ENCODE measurements at regions not wholly inside any gene's neighbourhood (a gene's known extent, or its start where the extent isn't known, plus 50 kb on each side); places are given as distances from the start of the nearest gene placed in this dataset.
"Not testable (repeated sequence)": the region's sequence is repeated elsewhere in the genome, so short reads cannot be mapped to it uniquely, and the experiment has no call there.

DNA sequence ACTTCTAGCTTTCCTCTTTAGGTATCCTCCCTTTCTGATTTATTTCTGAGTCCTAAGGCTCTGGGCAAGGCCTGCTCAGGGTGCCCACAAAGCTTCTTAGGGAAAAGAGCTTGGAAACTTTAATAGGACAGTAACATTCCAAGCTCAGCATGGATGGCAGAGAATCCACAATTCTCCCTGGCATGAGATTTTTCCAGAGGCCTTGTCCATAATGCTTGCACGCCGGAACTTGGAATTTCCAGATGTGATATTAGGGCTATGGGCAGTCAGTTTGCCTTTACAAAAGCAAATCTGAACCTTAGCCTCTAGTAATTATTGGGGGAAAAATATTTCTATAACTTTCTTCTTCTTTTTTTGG, 139.0 kb upstream of the RBMS3 start:
- no peak for DNase-seq (ENCODE audit: low read depth)

DNA sequence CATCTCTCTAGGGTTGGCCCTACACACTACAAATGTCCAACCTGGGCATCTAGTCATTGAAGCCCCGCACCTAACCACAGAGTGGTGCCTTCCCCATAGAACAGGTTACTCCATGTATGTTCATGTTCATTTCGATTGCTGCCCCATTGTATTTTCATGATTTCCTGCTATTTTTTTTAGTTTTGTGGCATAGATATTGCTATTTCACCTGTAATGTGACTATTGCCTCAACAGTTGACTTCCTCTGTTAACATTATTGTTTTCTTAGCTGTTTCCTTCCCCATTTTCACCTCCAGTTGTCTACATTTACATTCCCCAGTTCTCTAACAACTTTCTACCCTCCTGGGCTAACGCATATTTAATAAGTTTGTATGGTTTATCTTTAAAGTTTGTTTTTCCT, 137.7 kb upstream of the RBMS3 start:
- DNase-seq (ENCODE audit: low read depth) = no peak

DNA sequence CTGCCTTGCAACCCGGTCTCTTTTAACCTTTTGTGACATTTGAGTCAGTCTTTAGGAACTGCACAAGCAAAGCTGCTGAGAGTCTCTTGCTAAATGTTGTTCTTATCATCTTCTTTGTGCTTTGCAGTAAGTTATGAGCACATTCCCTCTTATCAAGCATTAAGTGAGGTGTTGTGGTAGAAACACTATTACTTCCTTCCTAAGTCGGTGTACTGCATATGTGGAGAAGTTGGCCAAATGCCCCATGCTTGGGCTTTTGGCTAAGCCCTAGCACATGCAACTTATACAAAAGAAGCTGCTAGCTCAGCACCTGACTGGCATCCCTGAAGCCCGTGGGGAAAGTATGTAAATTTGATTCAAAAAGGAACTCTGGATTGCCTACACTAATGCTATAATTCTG, 136.5 kb upstream of the RBMS3 start:
- no peak for DNase-seq (ENCODE audit: low read depth)

DNA sequence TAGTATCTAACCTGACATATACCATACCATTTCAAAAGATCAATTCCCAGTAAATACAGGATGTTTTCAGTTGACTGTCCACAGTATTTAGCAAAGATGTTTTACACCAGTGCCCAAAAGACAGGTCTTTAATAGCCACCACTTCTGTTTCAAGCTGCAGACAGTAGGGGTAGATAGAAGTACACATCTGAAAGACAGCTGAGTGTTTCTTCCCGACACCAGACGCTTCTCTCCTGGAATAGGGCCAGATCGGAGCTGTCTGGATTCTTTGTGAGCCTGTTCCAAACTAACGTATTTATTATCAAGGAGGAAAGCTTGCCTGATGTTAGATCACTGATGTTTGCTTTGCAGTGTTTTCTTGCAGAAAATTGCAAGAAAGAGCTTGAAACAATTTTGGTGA, 136.1 kb upstream of the RBMS3 start:
- DNase-seq (ENCODE audit: low read depth) = no peak

DNA sequence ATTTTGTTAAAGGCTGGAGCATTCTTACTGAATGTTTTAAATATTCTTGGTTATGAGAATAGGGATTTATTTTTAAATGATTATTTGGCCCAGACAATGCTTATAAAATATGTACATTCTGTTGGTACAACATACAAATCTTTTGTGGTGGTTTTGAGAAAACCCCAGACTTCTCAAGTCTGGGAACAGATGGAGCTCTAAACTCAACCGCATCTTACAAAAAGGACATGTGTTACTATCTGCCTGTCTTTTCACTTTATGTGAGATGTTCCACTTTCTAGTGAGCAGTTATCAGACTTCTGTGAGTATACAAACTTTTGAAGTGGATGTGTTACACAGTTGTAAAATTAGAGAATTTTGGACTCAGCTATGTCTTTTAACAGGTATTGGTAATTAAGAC, 135.5 kb upstream of the RBMS3 start:
- no peak for DNase-seq (ENCODE audit: low read depth)

DNA sequence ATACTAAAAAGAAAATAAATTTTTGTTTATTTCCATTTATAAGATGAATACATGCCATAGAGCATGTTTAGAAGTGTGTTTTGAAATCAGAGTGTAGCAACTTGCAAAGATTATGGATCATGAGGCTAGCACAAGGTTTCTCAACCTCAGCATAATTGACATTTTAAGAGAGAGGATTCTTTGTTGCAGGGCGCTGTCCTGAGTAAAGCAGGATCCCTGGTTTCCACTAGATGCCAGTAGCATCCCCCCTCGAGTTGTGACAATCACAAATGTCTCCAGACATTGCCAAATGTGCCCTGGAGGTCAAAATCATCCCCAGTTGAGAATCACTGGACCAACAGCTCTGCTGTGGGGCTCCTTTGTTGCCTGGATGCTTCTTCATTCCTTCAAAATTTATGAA, 128.5 kb upstream of the RBMS3 start:
- DNase-seq (ENCODE audit: low read depth) = no peak

DNA sequence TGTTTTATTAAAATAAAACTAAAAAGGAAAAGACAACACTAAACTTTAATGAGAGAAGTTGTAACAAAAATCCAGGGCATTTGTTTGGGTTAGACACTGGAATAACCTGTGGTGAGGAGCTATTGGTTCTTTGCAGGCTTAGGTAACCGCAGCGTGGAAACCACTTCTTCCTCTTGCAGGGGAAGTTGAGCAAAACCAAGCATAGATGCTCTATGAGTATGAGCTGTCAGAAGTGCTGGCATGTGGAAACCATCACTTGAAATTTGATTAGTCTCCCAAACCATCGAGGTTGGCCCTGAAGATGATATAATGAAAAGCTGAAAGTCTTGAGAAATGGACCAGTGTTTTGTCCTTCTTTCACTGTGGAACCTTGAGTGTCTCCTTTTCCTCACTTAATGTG, 127.1 kb upstream of the RBMS3 start:
- no peak for DNase-seq (ENCODE audit: low read depth)

DNA sequence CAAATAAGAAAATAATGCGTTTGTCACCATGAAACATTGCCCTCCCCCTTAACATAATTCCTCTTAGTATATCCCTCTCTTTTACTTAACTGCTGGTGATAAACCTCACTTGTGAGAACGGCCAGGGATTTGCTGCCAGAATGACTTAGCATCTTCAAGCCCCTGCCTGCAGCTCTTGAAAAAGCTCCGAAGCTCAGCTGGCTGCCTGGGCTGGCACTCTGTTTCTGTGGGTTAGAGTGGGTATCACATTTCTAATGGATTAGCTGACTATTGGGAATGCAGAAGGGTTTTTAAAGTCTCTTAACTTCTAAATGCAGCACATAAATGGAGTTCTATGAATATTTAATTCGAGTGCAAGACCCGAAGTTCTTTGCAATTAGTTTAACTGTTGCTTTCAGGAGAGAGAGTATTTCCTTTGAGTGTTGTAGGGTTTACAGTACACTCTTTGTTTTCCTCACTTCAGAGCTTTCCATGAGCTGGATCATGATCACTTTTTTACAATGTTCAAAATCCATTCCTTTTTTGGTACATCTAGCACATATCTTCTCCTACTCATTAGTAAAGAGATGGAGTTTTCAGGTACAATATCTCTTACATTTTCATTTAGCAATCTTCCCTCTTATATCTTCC, 124.7 kb upstream of the RBMS3 start:
- no peak for DNase-seq (ENCODE audit: low read depth)

DNA sequence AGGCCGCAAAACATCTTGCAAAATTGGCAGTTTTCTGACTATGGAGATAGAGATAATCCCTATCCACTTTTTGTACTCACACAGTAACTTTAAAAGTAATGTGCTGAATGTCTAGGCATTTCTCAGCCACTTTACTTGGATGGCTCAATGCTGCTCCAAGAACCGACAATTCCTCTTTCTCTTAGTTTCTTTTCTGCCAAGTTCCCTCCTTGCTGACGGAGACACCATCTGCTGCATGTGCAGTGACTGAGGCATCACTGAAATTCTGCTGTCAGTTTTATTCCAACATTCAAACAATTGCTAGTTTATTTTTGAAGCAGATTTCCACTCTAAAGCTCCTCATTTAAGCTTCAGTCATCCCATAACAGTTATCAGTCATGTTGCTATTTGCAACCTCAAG, 116.0 kb upstream of the RBMS3 start:
- no peak for DNase-seq (ENCODE audit: low read depth)

DNA sequence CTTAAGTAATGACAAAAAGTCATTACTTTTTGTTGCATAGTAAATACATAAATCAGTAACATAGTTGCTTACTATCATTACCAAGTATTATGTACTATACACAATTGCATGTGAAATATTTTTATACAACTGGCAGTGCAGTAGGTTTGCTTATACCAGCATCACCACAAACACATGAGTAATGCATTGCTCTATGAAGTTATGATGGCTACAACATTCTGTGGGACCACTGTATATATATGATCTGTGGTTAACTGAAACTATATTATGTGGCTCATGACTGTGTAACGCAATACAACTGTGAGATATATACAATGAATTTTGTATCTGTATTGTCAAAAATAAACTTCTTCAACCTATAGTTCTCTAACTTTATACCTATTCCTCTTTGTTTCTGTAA, 113.7 kb upstream of the RBMS3 start:
- no peak for DNase-seq (ENCODE audit: low read depth)

DNA sequence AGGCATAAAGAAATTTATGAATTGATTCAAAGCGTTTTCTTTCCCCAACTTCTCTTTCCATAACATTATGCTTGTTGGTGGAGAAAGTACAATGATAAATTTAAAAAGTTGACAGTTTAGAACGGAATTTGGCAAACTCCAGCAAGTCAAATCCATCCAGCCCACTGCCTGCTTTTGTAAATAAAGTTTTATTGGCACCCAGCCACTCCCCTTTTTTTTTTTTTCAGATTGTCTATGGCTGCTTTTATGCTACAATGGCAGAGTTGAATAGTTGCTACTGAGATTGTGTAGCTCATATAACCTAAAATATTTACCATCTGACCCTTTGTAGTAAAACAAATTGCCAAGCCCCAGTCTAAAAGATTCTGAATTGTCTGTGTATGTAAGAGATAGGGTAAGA, 112.8 kb upstream of the RBMS3 start:
- no peak for DNase-seq (ENCODE audit: low read depth)

DNA sequence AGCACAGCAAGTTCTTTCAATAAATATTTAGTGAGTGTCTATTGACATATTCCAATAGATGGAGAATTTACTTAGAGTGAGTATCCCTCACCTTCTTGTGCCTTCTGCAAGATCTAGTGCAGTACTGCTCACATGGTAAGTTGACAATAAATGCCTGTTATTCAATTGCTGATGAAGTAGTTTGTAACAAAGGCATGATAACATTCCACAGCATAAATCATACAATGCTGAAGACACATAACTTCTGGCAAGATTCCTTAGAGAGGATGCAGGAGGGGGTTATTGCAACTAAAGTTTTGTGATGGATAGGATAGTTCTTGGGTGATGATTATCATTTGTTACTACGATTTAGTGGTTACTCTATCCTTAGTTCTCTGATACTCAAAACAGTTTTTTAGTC, 112.2 kb upstream of the RBMS3 start:
- DNase-seq (ENCODE audit: low read depth) = no peak

DNA sequence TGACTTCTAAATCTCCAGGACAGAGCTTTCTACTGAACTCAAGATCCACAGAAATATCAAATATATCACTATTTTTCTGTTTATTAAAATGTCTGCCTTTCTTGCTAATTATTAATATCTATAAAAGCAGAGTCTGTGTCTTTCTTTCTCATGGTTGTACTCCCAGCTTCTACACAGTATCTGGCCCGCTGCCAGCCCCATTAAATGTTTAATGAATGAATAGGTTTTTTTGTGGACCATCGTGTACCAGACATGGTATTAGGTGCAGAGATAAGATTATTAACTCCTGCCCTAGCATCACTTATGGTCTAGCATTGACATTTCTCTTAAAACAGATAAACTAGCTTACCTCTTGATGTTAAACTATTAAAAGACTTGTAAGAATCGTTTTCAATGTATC, 111.4 kb upstream of the RBMS3 start:
- DNase-seq (ENCODE audit: low read depth) = no peak

DNA sequence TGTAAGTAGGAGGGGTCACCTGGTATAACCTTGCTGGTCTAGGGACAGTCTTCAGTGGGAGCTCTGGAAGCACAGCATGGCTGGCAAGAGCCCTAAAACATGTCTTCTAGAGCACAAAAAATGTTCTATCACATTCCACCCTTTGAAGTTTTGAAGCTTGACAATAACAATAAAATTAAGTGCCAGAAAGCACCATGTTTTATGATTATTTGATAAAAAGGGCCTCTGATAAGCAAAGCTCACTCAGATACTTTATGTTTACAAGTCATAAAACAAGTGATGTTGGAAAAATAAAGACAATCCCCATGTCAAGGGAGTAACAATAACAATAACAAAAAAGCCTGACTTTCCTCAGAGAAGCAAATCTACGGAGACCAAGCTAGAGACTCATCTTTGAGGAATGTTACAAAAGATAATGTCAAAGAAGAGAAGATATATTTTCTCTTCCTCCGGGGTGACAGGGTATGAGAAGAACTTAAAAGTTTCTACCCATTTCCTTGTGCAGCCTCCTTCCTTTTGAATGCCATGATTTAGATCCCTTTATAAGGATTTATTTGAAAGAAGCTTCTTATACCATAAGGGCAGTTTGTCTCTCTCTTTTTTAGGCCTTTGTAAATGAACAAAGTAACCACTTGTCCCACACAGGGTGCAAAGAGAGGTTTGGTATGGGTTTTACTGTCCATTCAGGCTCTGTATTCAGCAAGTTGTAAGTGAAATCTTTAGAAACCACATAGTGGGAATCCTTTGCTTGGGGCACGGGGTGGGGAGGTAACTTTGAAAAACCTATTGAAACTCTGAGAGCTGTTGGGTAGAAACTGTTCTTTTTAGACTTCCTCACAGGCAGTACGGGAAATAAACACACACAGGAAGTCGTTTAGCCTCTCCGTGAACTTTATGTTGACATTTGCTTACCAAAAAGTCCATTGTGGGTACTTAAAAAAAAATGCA, 109.6 kb upstream of the RBMS3 start:
- no peak for DNase-seq (ENCODE audit: low read depth)

DNA sequence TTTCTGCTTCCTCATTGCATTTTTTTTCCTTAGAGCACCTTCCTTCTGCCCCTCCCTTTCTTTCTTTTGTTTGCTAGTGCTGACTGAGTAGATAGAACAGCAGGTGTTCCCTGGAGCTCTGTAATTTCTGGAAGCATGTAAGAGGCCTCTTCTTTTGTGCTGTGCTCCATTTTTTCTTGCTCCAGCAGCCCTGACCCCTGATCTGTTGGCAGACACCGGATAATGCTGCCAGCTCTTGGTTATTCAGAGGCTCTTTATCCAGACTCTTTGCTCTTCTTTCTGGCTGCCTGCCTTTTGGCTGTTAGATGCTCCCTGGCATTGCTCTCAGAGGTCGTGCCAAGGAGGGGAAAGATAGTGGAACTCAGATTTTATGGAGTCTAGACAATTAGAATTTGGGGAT, 104.4 kb upstream of the RBMS3 start:
- no peak for DNase-seq (ENCODE audit: low read depth)

DNA sequence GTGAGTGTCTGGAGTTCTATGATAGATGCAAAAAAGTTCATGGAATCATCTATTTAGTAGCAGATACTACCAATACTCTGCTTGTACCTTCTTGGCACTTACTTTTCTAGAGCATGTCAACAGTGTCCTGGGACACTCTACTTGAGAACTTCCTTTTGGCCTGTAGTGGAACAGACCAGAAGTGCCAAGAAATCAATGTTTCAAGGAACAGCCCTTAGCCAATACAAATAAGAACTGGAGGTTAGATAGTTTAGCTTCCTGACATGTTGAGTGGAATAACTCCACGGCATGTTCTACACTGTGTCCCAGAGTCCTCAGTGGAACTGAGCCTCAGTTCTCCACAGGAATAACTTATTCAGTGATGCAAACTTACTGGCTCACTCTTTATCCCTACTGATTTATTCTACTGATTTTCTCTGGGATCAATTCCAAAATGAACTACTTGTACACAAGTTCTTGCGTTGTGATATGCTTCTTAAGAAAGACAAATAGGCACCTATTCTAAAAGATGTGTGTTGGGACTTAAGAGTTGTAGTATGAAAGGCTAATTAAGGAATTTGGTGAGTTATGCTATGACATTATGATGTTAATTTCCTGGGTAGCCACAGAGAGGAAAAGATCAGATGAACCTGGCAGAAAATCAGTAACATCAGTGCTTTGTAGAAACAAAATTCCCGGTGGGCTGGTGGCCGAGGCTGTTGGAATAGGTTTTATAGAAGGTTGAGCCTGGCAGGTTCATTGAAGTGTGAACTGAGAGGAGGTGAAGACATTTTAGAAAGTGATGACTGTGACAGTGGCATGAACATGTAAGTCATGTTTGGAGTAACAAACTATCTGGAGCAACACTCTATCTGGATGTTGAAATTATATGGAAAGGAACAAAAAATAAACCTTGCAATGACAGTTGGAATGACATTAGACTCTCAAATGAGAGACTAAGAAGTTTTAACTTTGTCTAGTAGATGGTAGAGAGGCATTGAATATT, 101.8 kb upstream of the RBMS3 start:
- DNase-seq (ENCODE audit: low read depth) = no peak

DNA sequence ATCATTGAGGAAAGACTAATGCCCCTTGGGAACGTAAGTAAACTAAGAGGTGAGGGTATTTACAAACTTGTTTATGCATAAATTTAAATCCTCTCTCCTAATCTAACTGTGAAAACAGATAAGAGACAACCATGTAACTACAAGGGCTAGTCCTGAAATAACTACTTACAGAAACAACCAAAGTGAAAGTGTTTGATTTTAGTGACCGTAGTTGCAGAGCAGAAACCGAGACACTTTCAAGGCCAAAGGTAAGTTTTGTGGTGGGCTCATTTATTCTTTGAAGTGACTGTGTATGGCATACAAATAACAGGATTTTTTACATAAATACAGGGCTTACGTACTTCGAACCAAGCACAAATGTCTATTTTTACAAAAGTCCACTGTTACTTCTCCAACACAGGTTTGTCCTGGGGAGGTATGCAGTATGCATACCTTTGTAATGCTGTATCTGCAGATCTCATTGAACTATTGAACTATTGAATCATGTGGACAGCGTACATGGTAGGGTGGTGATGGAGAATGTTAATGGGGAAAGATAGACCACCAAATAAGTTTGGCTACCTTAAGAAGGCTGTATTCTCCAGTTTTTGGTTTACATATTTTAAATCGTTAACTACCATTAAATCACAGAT, 99.6 kb upstream of the RBMS3 start:
- DNase-seq (ENCODE audit: low read depth) = no peak

DNA sequence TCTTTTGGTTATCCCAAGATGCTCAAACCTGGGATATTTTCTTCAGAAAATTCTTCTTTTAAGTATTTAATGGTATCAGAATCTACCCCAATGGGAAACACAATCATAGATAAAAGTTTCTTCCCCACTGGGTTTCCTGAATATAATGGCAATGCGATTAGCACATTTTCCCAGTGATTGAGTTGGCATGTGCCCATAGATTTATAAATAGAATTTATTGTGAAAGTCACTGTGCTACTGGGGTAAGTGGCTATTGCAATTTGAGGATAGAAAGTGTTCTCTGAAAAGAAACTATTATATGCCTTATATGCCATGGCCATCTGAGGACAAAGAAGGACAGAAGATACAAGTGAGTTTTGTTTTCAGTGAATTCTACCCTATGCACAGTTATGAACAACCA, 99.0 kb upstream of the RBMS3 start:
- no peak for DNase-seq (ENCODE audit: low read depth)

DNA sequence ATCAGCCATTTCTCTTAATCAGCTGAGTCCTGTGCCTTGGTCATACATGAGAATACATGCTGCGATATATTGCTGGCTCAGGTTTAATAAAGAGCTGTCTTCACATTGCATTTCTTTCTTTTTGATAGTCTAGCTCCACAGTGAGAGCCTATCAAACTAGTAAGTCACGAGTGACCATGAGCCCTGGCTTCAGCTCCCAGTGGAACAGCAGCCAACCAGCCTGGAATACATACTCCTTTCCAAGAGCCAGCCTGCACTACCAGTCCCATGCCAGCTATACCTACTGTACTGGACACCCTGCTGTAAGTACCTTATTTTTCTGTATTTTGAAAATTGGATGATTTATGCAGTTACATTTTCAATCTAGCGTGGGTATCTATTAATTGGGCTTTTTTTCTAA, 98.0 kb upstream of the RBMS3 start:
- not testable (repeated sequence) for DNase-seq (ENCODE audit: low read depth)

DNA sequence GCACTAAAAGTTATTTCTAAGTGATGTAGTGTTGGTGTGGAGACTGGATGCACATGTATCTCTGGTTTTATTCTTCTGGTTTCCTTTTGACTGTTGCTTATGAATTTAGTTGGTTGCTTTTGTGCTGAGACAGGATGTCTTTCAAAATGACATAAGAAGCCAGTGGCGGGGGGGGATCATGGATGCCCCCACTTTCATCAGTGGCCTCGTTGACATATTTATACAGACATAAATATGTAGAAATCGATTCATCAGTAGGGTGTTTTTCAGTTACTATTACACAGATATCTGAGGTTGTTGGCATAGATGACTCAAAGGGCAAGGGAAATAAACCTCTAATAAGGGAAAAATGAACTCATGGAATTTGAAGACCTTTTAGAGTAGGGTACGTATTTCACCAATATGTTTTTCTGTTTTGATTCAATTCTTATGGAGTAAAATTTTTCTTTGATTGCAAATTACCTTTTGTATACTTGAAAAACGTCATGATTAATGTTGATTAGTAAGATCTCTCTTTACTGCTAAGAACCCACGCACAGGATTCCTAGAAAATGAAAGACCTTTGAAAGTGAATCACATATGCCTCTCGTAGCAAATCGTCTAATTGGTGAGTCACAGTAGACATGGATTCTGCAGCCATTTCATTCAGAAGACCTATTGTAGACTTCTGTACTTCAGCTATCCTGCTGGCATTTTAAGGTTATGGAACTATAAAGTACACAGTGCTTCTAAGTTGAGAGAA, 97.4 kb upstream of the RBMS3 start:
- no peak for DNase-seq (ENCODE audit: low read depth)

DNA sequence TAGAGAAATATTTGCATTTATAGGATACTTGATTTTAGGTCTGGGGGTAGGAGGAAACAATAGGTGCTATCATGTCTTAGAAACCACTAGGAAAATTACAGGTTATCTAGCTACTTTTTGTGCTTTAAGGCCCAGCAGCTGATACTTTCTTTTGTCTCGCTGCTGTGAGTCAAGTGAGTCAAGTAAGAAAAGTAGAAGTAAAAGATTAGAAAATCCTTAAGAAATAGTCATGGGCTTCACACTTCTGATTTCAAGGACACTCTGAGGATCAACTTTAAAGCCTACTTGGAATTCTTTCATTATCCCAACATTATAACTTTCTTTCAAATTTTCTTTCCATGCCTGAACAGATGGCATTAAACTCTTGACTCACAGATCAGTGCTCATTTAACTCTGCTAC, 95.2 kb upstream of the RBMS3 start:
- no peak for DNase-seq (ENCODE audit: low read depth)
